SK-N-MC (cell line): ENCODE measurements at regions not wholly inside any gene's neighbourhood (a gene's known extent, or its start where the extent isn't known, plus 50 kb on each side); places are given as distances from the start of the nearest gene placed in this dataset.

Experiments used
- DNase-seq: peaks from one replicate; pipeline ENCODE4 v3.0.0-alpha.2; 2011; ENCODE audit warnings: low read depth, low spot score
- H3K27ac ChIP-seq: fragments of 200-600 bp; sonication (generic); 2 replicates; pipeline ENCODE4 v1.5.1; 2016; ENCODE audit warnings: mixed run types
- H3K36me3 ChIP-seq: fragments of 200-600 bp; sonication (generic); 2 replicates; pipeline ENCODE4 v1.6.1; 2017; ENCODE audit warnings: antibody characterized with exemption, low read length, mixed read lengths; ENCODE audit not compliant: insufficient read depth
- H3K4me3 ChIP-seq: fragments of 200-600 bp; sonication (generic); 2 replicates; pipeline ENCODE4 v1.5.1; 2016
- H3K9ac ChIP-seq: fragments of 200-600 bp; sonication (generic); 2 replicates; pipeline ENCODE4 v1.8.0; 2017; ENCODE audit warnings: mixed run types, mixed read lengths; ENCODE audit not compliant: insufficient read length
- H3K9me3 ChIP-seq: fragments of 200-600 bp; sonication (generic); 2 replicates; pipeline ENCODE4 v1.6.1; 2017; ENCODE audit warnings: low read depth, mild to moderate bottlenecking, antibody characterized with exemption, low read length, moderate library complexity, mixed read lengths
- EZH2 ChIP-seq: fragments of 200-600 bp; sonication (generic); IDR thresholded peaks from one replicate; pipeline ENCODE4 v1.6.1; 2017; ENCODE audit warnings: antibody characterized with exemption
- FOXP2 ChIP-seq: optimal IDR thresholded peaks from 2 replicates; pipeline ENCODE3; 2011; ENCODE audit warnings: mild to moderate bottlenecking, moderate library complexity; ENCODE audit not compliant: insufficient read depth; ENCODE audit errors: extremely low read length, control extremely low read depth
- POLR2AphosphoS5 ChIP-seq: IDR thresholded peaks from 2 replicates; pipeline ENCODE4 v1.6.1; 2012; ENCODE audit warnings: mild to moderate bottlenecking, low read depth, low read length, borderline replicate concordance

DNA sequence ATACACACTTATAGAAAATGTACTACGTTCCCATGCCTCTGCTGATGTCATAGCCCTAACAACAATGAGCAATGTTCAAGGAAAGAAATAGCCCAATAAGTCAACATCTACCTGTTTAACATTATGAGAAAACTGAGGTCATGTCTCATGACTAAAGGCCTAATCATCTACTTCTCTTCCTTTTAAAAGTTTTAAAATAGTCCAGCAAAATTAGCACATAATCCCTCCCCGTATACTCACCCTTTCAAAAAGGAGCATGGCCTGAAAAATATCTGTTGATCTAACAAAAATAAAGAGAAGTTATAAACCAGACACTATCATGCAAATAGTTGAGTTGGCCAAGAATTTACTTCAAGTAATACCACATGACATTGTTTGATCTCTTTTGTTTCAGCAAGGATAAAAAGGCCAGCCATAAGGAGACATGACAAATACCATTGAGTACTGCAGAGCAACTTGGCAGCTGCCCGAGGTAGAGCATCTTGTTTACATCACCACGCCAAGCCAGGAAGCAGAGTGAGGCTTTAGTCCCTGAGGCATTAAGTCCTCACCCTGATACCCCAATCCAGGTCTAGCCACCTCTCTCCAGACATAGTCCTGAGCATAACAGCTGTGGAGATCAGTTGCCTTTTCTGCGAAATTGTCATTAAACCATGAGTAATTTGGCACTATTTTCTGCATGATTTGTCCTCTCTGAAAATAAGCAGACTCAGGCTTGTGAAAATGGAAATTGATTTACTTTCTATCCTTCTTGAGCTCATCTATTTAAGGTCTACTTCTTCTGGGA, 137.4 kb upstream of the ETAA1 start:
- DNase-seq, result no peak
- Histone ChIP-seq H3K4me3 (no peak overlapping the region), H3K27ac (no peak overlapping the region), H3K9ac (no peak overlapping the region), H3K36me3 (no peaks in the 10 kb centered on the region), H3K9me3 (no peaks in the 10 kb centered on the region)
- TF ChIP-seq POLR2AphosphoS5, result no peak
- no peak for TF ChIP-seq EZH2
- TF ChIP-seq FOXP2, result no peak

DNA sequence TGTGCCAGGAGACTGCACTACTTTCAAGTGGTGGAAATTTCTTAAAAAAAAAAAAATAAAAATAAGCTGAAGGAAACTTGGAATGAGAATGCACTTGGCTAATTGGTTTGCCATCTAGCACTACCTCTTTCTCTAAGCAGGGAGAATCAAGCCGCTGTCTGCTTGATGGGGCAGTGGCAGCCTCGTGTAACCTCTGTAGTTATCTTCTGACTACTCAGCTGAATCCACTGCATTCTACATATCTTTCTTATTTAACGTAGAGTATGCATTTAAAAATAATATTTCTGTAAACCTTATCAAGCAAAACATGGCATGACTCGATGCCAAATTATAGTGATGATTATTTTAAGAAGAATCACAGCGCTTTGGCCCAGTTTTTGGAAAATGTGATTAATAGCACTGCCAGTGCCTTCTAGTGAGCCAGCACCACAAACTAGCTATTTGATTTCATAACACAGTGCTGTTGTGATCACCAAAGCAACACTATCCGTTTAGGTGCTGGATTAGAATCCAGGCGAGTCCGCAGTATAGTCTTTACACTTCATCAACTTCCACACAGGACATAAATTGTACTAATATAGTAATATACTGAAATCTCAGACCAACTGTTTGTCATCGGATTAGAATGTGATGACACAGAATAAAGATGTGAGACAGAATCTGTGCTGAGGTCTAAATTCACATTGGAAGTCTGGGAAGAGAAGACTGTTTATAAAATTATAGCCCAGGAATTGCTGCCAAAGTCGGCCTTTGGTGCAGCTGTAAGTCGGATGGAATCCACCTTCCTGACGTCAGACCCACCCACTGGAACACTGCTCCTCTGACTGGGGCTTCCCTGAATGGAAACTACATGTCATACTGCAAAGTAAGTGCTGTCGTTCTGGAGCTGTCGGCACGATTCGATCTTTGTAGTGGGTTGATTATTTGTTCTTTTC, 136.5 kb upstream of the ETAA1 start:
- no peak for DNase-seq
- no peak overlapping the region for H3K9ac ChIP-seq
- TF ChIP-seq EZH2, result no peak
- TF ChIP-seq FOXP2, result no peak
- TF ChIP-seq POLR2AphosphoS5, result no peak
- no peak overlapping the region for H3K4me3 ChIP-seq
- H3K27ac ChIP-seq, result no peak overlapping the region
- H3K9me3 ChIP-seq, result no peaks in the 10 kb centered on the region
- no peaks in the 10 kb centered on the region for H3K36me3 ChIP-seq

DNA sequence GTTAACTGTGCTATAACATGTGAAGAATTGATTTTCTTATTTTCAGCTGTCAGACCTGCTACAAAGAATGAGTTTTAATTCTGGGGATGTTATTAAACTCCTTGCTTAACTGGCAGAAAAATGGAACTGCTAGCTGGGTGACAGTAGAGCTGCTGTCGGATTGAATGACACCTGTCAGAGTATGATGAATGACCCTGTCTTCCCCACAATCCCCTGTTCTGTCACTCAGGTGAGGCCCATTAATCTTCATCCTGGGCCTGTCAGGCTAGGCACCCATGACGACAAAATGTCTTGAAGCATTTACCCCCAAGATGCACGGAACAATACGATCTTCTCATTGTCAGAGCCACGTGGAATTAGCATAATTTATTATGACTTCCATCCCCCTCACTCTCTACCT, 129.9 kb upstream of the ETAA1 start:
- Histone ChIP-seq H3K9ac (no peak overlapping the region), H3K27ac (no peak overlapping the region), H3K9me3 (no peaks in the 10 kb centered on the region), H3K36me3 (no peaks in the 10 kb centered on the region), H3K4me3 (no peak overlapping the region)
- TF ChIP-seq EZH2, result no peak
- no peak for TF ChIP-seq FOXP2
- TF ChIP-seq POLR2AphosphoS5, result no peak
- DNase-seq, result no peak

GRCh38 chr2:67268797-67269196, 128.3 kb upstream of the ETAA1 start:
- Histone ChIP-seq H3K9me3 (no peaks in the 10 kb centered on the region), H3K9ac (no peak overlapping the region), H3K4me3 (no peak overlapping the region), H3K27ac (no peak overlapping the region), H3K36me3 (no peaks in the 10 kb centered on the region)
- no peak for TF ChIP-seq FOXP2
- TF ChIP-seq EZH2, result no peak
- no peak for TF ChIP-seq POLR2AphosphoS5
- no peak for DNase-seq

DNA sequence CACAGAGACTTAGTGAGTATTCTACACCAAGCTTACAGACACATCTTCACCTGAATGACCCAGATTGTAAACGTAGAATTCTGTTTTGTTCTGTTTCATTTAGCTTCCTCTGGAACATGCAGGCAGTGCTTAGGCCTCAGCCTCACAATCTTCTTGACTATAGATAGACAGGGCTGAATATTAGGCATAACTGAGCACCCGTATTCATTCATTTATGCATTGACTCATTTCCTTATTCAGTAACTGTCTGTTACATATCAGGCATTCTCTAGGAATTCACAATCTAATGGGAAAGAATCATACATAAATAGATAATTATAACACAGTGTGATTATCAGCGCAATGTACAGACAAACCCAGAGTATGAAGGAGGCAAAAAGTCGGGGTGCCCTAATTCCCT, 124.9 kb upstream of the ETAA1 start:
- no peak overlapping the region for H3K9ac ChIP-seq
- no peak overlapping the region for H3K4me3 ChIP-seq
- H3K27ac ChIP-seq, result no peak overlapping the region
- TF ChIP-seq EZH2 (no peak), FOXP2 (no peak), POLR2AphosphoS5 (no peak)
- H3K36me3 ChIP-seq, result no peaks in the 10 kb centered on the region
- no peaks in the 10 kb centered on the region for H3K9me3 ChIP-seq
- no peak for DNase-seq

DNA sequence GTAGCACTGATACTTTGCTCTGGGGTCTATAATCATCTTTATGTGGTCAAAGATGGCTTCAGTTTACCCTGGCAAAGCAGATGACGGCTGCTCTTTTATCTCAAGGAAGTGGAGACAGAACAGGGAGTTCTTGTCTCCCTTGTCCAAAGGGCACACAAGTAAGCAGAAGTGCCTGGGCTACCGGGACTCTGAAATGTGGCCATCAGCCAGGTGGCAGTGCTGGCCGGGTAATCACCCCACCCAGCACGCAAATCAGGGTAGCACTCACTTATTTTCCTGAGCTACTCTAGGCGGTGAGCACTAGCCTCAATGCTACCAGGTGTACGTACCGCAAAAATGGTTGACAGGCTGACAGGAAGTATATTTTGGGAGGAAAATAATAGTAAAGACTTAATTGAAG, 119.7 kb upstream of the ETAA1 start:
- TF ChIP-seq EZH2 (no peak), FOXP2 (no peak), POLR2AphosphoS5 (no peak)

DNA sequence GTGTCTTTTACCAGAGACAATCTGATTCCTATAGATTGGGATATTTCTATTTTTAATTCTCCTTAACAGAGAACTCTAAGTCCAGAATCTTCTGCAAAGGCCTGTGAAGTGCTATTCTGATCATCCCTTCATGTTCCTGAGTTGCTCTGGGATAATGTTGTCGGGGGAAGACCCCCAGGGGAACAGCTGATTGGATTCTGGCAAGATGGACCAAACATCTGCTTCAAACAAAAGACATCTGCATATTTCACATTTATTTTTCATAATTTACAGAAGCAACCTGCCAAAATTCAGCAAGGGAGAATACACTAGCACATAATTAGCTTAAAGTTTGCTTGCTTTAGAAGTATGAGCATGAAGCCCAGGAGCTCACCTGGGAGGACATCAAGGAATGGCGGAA, 116.0 kb upstream of the ETAA1 start:
- no peak for DNase-seq
- Histone ChIP-seq H3K9me3 (no peaks in the 10 kb centered on the region), H3K4me3 (no peak overlapping the region), H3K36me3 (no peaks in the 10 kb centered on the region), H3K27ac (no peak overlapping the region), H3K9ac (no peak overlapping the region)
- TF ChIP-seq EZH2 (no peak), POLR2AphosphoS5 (no peak), FOXP2 (no peak)

More for the DNA sequence above, 119.7 kb upstream of the ETAA1 start:
- Histone ChIP-seq H3K4me3 (no peak overlapping the region), H3K9me3 (no peaks in the 10 kb centered on the region), H3K27ac (no peak overlapping the region), H3K9ac (no peak overlapping the region), H3K36me3 (no peaks in the 10 kb centered on the region)
- no peak for DNase-seq

DNA sequence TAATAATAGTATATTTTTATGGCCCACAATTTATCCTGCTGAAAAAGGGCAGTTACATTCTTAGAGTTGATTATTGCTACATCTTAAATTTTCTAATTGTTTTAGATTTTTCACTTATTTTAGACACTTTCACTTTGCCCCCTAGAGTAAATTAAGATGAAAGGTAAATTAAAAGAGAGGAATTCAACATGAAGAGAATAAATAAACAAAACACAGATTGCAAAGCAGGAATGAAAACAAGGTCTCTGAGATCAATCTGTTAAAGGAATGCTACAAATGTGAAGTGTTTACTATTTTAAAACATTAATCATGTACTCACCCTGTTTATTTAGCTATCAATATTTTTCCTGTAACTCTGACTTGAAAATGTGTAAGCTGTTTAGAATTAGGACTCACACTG, 113.5 kb upstream of the ETAA1 start:
- Histone ChIP-seq H3K36me3 (no peaks in the 10 kb centered on the region), H3K4me3 (no peak overlapping the region), H3K27ac (no peak overlapping the region), H3K9ac (no peak overlapping the region), H3K9me3 (no peaks in the 10 kb centered on the region)
- TF ChIP-seq FOXP2, result no peak
- no peak for DNase-seq
